Endothelial cell of umbilical vein (primary cell): ENCODE measurements at regions not wholly inside any gene's neighbourhood (a gene's known extent, or its start where the extent isn't known, plus 50 kb on each side); places are given as distances from the start of the nearest gene placed in this dataset.

Experiments
- BruUV-seq: library from RNA; stranded (reverse); fragments of 400-500 nt; replicated peaks from 2 replicates; lab custom pipeline; 2021; lab: Mats Ljungman, UMichigan
- CTCF ChIA-PET: fragments of 300-600, 350-600 bp; sonication (Branson Sonifier 250); formaldehyde crosslinking; loops from one replicate; lab custom pipeline; 2021; ENCODE audit warnings: antibody characterized with exemption, inconsistent platforms; lab: Charles Lee
- POLR2A ChIA-PET: fragments of 300-600, 350-600 bp; sonication (Branson Sonifier 250); formaldehyde crosslinking; loops from one replicate; lab custom pipeline; 2021; ENCODE audit warnings: antibody characterized with exemption, inconsistent platforms; lab: Charles Lee
- DNase-seq: peaks from one replicate; pipeline ENCODE4 v3.0.0-alpha.2; 2011; ENCODE audit warnings: low read depth, low spot score
- FAIRE-seq: peaks from 2 replicates; lab custom pipeline; 2011; peaks lifted over from hg19 to GRCh38; lab: Jason Lieb, UNC
- H2AFZ ChIP-seq: 2 replicates; pipeline ENCODE4 v1.6.0; 2012; ENCODE audit warnings: low read depth, low read length, control low read depth, inconsistent platforms
- H3K27ac ChIP-seq: 2 replicates; pipeline ENCODE4 v1.5.1; 2011; ENCODE audit warnings: low read depth, mild to moderate bottlenecking, control low read depth, low read length, moderate library complexity; ENCODE audit not compliant: insufficient read depth
- H3K27me3 ChIP-seq, 2 experiments: 2 replicates each; pipeline versions ENCODE4 v1.6.0 to v1.6.1; 2011; ENCODE audit warnings: low read length in 2 of 2, mixed read lengths in 1 of 2; ENCODE audit not compliant: control insufficient read depth in 2 of 2, insufficient read depth in 2 of 2
- H3K36me3 ChIP-seq, 2 experiments: 2 replicates in 1 of 2; 3 replicates in 1 of 2; pipeline ENCODE4 v1.5.1; 2011; ENCODE audit warnings: low read length in 2 of 2, mild to moderate bottlenecking in 1 of 2, moderate library complexity in 1 of 2; ENCODE audit not compliant: control insufficient read depth in 2 of 2, insufficient read depth in 2 of 2; ENCODE audit errors: extremely low read depth in 1 of 2
- H3K4me1 ChIP-seq: 3 replicates; pipeline ENCODE4 v1.5.1; 2011; ENCODE audit warnings: mild to moderate bottlenecking, low read length; ENCODE audit not compliant: control insufficient read depth, insufficient read depth; ENCODE audit errors: extremely low read depth
- H3K4me2 ChIP-seq: 2 replicates; pipeline ENCODE4 v1.6.1; 2011; ENCODE audit warnings: low read length, control low read depth, mixed read lengths; ENCODE audit not compliant: insufficient read depth
- H3K4me3 ChIP-seq, 3 experiments: fragments of 200-600 bp in 1 of 3; sonication (generic), shearing (Covaris generic) in 1 of 3; replicated peaks in 1 of 3; 2 replicates each; pipeline ENCODE4 v1.5.1; 2011 to 2016; ENCODE audit warnings: control low read depth in 3 of 3, low read length in 3 of 3, mild to moderate bottlenecking in 2 of 3, inconsistent platforms in 1 of 3, low read depth in 1 of 3, moderate library complexity in 1 of 3; ENCODE audit not compliant: insufficient read depth in 1 of 3
- H3K79me2 ChIP-seq: 2 replicates; pipeline ENCODE4 v1.6.0; 2012; ENCODE audit warnings: low read length, inconsistent platforms; ENCODE audit not compliant: control insufficient read depth, insufficient read depth
- H3K9ac ChIP-seq: replicated peaks from 2 replicates; pipeline ENCODE3; 2011; ENCODE audit warnings: low read length, control low read depth; ENCODE audit not compliant: insufficient read depth; ENCODE audit errors: extremely low read depth
- H3K9me1 ChIP-seq: replicated peaks from 3 replicates; pipeline ENCODE4 v1.6.0; 2011; ENCODE audit warnings: mild to moderate bottlenecking, low read length; ENCODE audit not compliant: control insufficient read depth, insufficient read depth; ENCODE audit errors: extremely low read depth
- H3K9me3 ChIP-seq: replicated peaks from 2 replicates; pipeline ENCODE4 v1.5.1; 2012; ENCODE audit warnings: low read length, inconsistent platforms; ENCODE audit not compliant: control insufficient read depth, insufficient read depth
- H4K20me1 ChIP-seq: replicated peaks from 2 replicates; pipeline ENCODE3; 2011; ENCODE audit warnings: mild to moderate bottlenecking, low read length; ENCODE audit not compliant: control insufficient read depth, insufficient read depth; ENCODE audit errors: extremely low read depth
- CTCF ChIP-seq, 2 donors: IDR thresholded peaks; 1 replicate in 1 of 2; 2 replicates in 1 of 2; pipeline ENCODE4 v1.5.1; 2011; ENCODE audit warnings: low read length in 2 of 2, mild to moderate bottlenecking in 2 of 2, moderate library complexity in 2 of 2, control low read depth in 1 of 2, inconsistent platforms in 1 of 2, low read depth in 1 of 2; ENCODE audit not compliant: insufficient read depth in 1 of 2; ENCODE audit errors: extremely low read depth in 1 of 2
- EZH2 ChIP-seq: IDR thresholded peaks from 2 replicates; pipeline ENCODE4 v1.6.1; 2012; ENCODE audit warnings: borderline replicate concordance, low read depth, mild to moderate bottlenecking, moderate library complexity, low read length, inconsistent platforms; ENCODE audit not compliant: severe bottlenecking
- FOS ChIP-seq: IDR thresholded peaks from 2 replicates; pipeline ENCODE4 v1.6.1; 2011; ENCODE audit warnings: mild to moderate bottlenecking, low read length, moderate library complexity, borderline replicate concordance; ENCODE audit not compliant: insufficient read depth
- GATA2 ChIP-seq: IDR thresholded peaks from 2 replicates; pipeline ENCODE4 v1.7.0; 2011; ENCODE audit warnings: low read depth, mild to moderate bottlenecking, moderate library complexity, mixed read lengths, low read length; ENCODE audit not compliant: insufficient read length, insufficient read depth
- JUN ChIP-seq: IDR thresholded peaks from 2 replicates; pipeline ENCODE4 v1.6.1; 2011; ENCODE audit warnings: borderline replicate concordance, low read depth; ENCODE audit not compliant: insufficient read length, insufficient read depth
- MAX ChIP-seq: IDR thresholded peaks from 2 replicates; pipeline ENCODE4 v1.6.1; 2011; ENCODE audit not compliant: insufficient read depth, insufficient read length
- MYC ChIP-seq: IDR thresholded peaks from one replicate; pipeline ENCODE4 v1.6.1; 2011; ENCODE audit warnings: mild to moderate bottlenecking, low read depth, low read length
- POLR2A ChIP-seq: IDR thresholded peaks from 2 replicates; pipeline ENCODE4 v1.6.1; 2012; ENCODE audit warnings: low read depth, mild to moderate bottlenecking, control low read depth, low read length
- POLR2AphosphoS5 ChIP-seq: IDR thresholded peaks from 2 replicates; pipeline ENCODE4 v1.6.1; 2012; ENCODE audit warnings: low read depth, mild to moderate bottlenecking, control low read depth, low read length, moderate library complexity; ENCODE audit not compliant: insufficient read depth
- dilution Hi-C: fragments of 300-500 bp; cut with MboI; formaldehyde crosslinking; loops from one replicate; pipeline ENCODE4 v1.15.0; 2019; ENCODE audit warnings: low sequenced_read_pairs; ENCODE audit not compliant: extremely low pct_ligation_motif_present
- intact Hi-C: fragments of 100-400 bp; cut with micrococcal nuclease; formaldehyde crosslinking; loops from one replicate; pipeline ENCODE4 v1.10.0; 2022

GRCh38 chr2:122210898-122211856, 455.7 kb downstream of the TSN start:
- dilution Hi-C loops (no loop called here), intact Hi-C loops (no loop called here)
- Histone ChIP-seq H2AFZ (no peak overlapping the region), H3K4me3 (no peak overlapping the region), H3K4me1 (no peaks in the 10 kb centered on the region), H3K9ac (no peak overlapping the region), H3K36me3 (no peaks in the 10 kb centered on the region), H3K27ac (no peak overlapping the region), H3K27me3 (no peaks in the 10 kb centered on the region), H3K9me1 (no peaks in the 10 kb centered on the region), H3K4me2 (no peak overlapping the region), H3K79me2 (no peaks in the 10 kb centered on the region), H4K20me1 (no peaks in the 10 kb centered on the region), H3K9me3 (no peaks in the 10 kb centered on the region)
- DNase-seq (no peak), FAIRE-seq (no peak)
- no TSS peak for BruUV-seq
- no peak for TF ChIP-seq POLR2AphosphoS5
- TF ChIP-seq MYC = no peak
- TF ChIP-seq GATA2 = no peak
- TF ChIP-seq EZH2 = no peak
- TF ChIP-seq CTCF (IDR thresholded peaks at IDR 0.05; ENCODE audit: extremely low read depth in 1 of 2, insufficient read depth in 1 of 2, low read depth in 1 of 2, low read length in 2 of 2) = no peak
- TF ChIP-seq POLR2A = no peak
- TF ChIP-seq FOS = no peak
- no peak for TF ChIP-seq MAX
- no peak for TF ChIP-seq JUN
- CTCF ChIA-PET = no interaction called here
- POLR2A ChIA-PET = no interaction called here
